Fibroblast of upper back skin (primary cell): ENCODE measurements at regions not wholly inside any gene's neighbourhood (a gene's known extent, or its start where the extent isn't known, plus 50 kb on each side); places are given as distances from the start of the nearest gene placed in this dataset.
"Not testable (repeated sequence)": the region's sequence is repeated elsewhere in the genome, so short reads cannot be mapped to it uniquely, and the experiment has no call there.

Experiments used
- DNase-seq: peaks from one replicate; pipeline ENCODE4 v3.0.0-alpha.2; 2013

- DNase-seq: no peak
Observed at GRCh38 chr2:38243186-38243880, 133.7 kb downstream of the ATL2 start.

GRCh38 chr2:38239452-38239851 lies 137.6 kb downstream of the ATL2 start:
- peak; percentile 75 for DNase-seq

- DNase-seq: not testable (repeated sequence)
Observed at GRCh38 chr2:38238705-38239104, 138.4 kb downstream of the ATL2 start.

- no peak for DNase-seq
Observed at GRCh38 chr2:38237311-38237710, 139.8 kb downstream of the ATL2 start.

GRCh38 chr2:38233231-38233983 lies 143.7 kb downstream of the ATL2 start:
- peak; percentile 90 for DNase-seq

GRCh38 chr2:38232454-38232853 lies 144.6 kb downstream of the ATL2 start:
- no peak for DNase-seq

- no peak for DNase-seq
Observed at GRCh38 chr2:38230756-38231155, 146.3 kb downstream of the ATL2 start.

GRCh38 chr2:38228753-38229152 lies 148.3 kb downstream of the ATL2 start:
- no peak for DNase-seq

- DNase-seq: no peak
Observed at GRCh38 chr2:38224821-38225437, 149.0 kb upstream of the CYP1B1 start.

- DNase-seq: no peak
Observed at GRCh38 chr2:38224181-38224580, 148.2 kb upstream of the CYP1B1 start.

GRCh38 chr2:38223256-38223655 lies 147.3 kb upstream of the CYP1B1 start:
- DNase-seq: no peak

- DNase-seq: no peak
Observed at GRCh38 chr2:38220164-38220563, 144.2 kb upstream of the CYP1B1 start.

- DNase-seq: no peak
Observed at GRCh38 chr2:38218995-38219394, 143.0 kb upstream of the CYP1B1 start.

GRCh38 chr2:38218591-38218991 lies 142.6 kb upstream of the CYP1B1 start:
- no peak for DNase-seq

GRCh38 chr2:38217401-38218188 lies 141.6 kb upstream of the CYP1B1 start:
- no peak for DNase-seq

- DNase-seq: no peak
Observed at GRCh38 chr2:38216886-38217285, 140.9 kb upstream of the CYP1B1 start.

GRCh38 chr2:38215993-38216392 lies 140.0 kb upstream of the CYP1B1 start:
- peak; percentile 41 for DNase-seq

- no peak for DNase-seq
Observed at GRCh38 chr2:38215522-38215921, 139.6 kb upstream of the CYP1B1 start.

- DNase-seq: no peak
Observed at GRCh38 chr2:38214209-38214717, 138.3 kb upstream of the CYP1B1 start.

GRCh38 chr2:38213619-38214167 lies 137.7 kb upstream of the CYP1B1 start:
- DNase-seq: no peak

GRCh38 chr2:38212312-38212711 lies 136.4 kb upstream of the CYP1B1 start:
- no peak for DNase-seq

GRCh38 chr2:38207168-38207567 lies 131.2 kb upstream of the CYP1B1 start:
- DNase-seq: peak; percentile 82

GRCh38 chr2:38203446-38203810 lies 127.5 kb upstream of the CYP1B1 start:
- peak; percentile 60 for DNase-seq
